ENCODE measurements at regions not wholly inside any gene's neighbourhood (a gene's known extent, or its start where the extent isn't known, plus 50 kb on each side); places are given as distances from the start of the nearest gene placed in this dataset.

DNA sequence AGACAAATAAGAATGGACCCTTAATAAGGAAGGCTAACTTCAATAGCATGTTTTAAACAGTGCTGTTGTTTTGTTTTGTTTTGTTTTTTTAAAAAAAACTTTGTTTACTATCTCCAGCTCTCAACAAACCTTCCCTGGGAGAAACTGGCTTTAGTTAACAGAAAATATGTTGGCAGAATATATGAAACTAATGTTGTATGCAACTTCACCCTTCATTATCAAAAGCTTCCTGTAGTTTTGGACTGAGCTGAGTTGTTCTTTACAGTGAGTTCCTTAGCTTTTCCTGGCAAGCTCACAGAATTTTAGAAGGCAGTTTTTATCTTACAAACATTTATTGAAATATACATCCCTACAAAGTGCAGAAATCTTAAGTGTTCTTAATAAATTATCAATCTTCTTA lies 2480.7 kb upstream of the PCDH20 start:
- TF ChIP-seq EP300 (IDR thresholded peaks at IDR 0.05; ENCODE audit: borderline replicate concordance): no peak
- TF ChIP-seq RAD21 (IDR thresholded peaks at IDR 0.05; ENCODE audit: low read depth): no peak
- no peak for TF ChIP-seq YY1 (IDR thresholded peaks at IDR 0.05; ENCODE audit: low read depth)
- no peak for TF ChIP-seq TAF1 (IDR thresholded peaks at IDR 0.05; ENCODE audit: low read depth)
